Glutamatergic neuron (in vitro differentiated cells): ENCODE measurements at regions not wholly inside any gene's neighbourhood (a gene's known extent, or its start where the extent isn't known, plus 50 kb on each side); places are given as distances from the start of the nearest gene placed in this dataset.
"Not testable (repeated sequence)": the region's sequence is repeated elsewhere in the genome, so short reads cannot be mapped to it uniquely, and the experiment has no call there.

ENCODE experiments used
- DNase-seq: peaks from one replicate; pipeline ENCODE4 v3.0.0; 2022
- H3K27ac Mint-ChIP-seq: one replicate; pipeline ENCODE4 v1.8.0; 2020; ENCODE audit warnings: mild to moderate bottlenecking, mixed read lengths, inconsistent platforms; ENCODE audit not compliant: unreplicated experiment
- H3K27me3 Mint-ChIP-seq: one replicate; pipeline ENCODE4 v1.8.0; 2020; ENCODE audit warnings: mild to moderate bottlenecking, moderate library complexity, mixed read lengths, inconsistent platforms; ENCODE audit not compliant: unreplicated experiment
- H3K36me3 Mint-ChIP-seq: one replicate; pipeline ENCODE4 v1.8.0; 2020; ENCODE audit warnings: mild to moderate bottlenecking, mixed read lengths, inconsistent platforms; ENCODE audit not compliant: unreplicated experiment
- H3K4me1 Mint-ChIP-seq: one replicate; pipeline ENCODE4 v1.8.0; 2020; ENCODE audit warnings: mild to moderate bottlenecking, low read depth, mixed read lengths, inconsistent platforms; ENCODE audit not compliant: unreplicated experiment
- H3K4me3 Mint-ChIP-seq: one replicate; pipeline ENCODE4 v1.8.0; 2020; ENCODE audit warnings: mild to moderate bottlenecking, mixed read lengths, inconsistent platforms; ENCODE audit not compliant: unreplicated experiment
- H3K9me3 Mint-ChIP-seq: one replicate; pipeline ENCODE4 v1.8.0; 2020; ENCODE audit warnings: mild to moderate bottlenecking, moderate library complexity, mixed read lengths, inconsistent platforms; ENCODE audit not compliant: unreplicated experiment
- TF ChIP-seq, protein P1 (sequence below): fragments of 200-600 bp; sonication (generic); IDR thresholded peaks from one replicate; pipeline ENCODE4 v1.5.0; 2021; ENCODE audit not compliant: partially characterized antibody, unreplicated experiment

DNA sequence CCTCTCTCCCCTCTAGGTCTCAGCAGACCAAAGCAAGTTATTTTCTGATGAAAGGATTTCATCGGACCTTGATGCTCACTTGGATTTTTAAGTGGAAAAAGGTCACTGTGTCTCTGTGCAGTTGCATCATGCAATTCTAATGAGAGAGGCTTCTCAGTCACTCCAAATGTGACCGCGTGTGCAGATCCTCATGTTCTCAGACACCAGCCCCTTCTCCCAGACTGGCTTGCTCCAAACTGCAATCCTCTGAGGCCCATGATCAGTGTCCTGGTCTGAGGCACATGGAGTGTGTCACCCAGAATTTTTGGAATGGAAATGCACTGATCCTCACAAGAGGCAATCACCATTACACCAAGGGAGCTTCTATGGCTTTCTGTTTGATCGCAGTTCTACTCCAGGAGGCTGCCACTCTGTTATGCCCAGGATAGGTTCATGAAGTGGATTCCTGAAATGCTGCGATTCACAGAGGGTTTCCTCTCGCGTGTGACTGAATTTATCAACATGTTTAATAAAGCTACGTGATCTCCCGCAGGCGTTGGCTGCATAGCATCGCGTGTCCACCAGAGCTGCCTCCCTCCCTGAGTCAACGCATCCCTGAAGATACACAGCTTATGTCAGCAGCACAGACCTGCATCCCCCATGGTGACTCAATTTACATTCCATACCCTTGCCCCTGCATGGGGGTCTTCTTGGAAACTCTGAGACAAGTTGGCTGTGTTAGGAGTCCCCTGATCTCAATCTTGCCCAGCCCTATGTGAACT, 544.6 kb upstream of the B3GAT1 start:
- H3K4me3 Mint-ChIP-seq, result no peak overlapping the region
- peaks cover 8% of the 10 kb centered on the region for H3K9me3 Mint-ChIP-seq
- no peaks in the 10 kb centered on the region for H3K4me1 Mint-ChIP-seq

DNA sequence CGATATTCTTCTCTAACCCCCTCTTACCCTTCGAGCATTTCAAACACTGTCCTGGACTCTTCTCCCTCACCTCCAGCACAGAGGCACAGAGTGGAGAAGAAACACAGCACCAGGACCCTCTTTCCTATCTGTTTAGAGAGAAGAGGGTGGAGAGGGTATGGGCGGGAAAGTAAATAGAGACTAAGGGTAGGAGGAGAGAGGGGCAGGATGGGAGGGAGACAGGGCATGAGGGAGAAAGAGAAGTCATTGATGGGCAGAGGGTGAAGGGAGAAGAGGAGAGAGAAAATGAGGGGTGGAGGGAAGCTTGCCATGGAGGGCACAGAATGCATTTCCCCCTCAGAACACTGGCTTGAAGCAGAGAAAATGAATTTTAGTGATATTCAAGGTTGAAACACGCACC, 543.9 kb upstream of the B3GAT1 start:
- H3K4me1 Mint-ChIP-seq, DNase-seq, H3K4me3 Mint-ChIP-seq, H3K27ac Mint-ChIP-seq, H3K36me3 Mint-ChIP-seq, H3K9me3 Mint-ChIP-seq, H3K27me3 Mint-ChIP-seq: not testable (repeated sequence)

More for the DNA sequence above, 544.6 kb upstream of the B3GAT1 start:
- Mint-ChIP-seq H3K27ac (no peak overlapping the region), H3K36me3 (no peaks in the 10 kb centered on the region), H3K27me3 (peaks cover 6% of the 10 kb centered on the region)
- no peak for DNase-seq
- TF ChIP-seq, protein P1, sequence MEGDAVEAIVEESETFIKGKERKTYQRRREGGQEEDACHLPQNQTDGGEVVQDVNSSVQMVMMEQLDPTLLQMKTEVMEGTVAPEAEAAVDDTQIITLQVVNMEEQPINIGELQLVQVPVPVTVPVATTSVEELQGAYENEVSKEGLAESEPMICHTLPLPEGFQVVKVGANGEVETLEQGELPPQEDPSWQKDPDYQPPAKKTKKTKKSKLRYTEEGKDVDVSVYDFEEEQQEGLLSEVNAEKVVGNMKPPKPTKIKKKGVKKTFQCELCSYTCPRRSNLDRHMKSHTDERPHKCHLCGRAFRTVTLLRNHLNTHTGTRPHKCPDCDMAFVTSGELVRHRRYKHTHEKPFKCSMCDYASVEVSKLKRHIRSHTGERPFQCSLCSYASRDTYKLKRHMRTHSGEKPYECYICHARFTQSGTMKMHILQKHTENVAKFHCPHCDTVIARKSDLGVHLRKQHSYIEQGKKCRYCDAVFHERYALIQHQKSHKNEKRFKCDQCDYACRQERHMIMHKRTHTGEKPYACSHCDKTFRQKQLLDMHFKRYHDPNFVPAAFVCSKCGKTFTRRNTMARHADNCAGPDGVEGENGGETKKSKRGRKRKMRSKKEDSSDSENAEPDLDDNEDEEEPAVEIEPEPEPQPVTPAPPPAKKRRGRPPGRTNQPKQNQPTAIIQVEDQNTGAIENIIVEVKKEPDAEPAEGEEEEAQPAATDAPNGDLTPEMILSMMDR, result no peak

DNA sequence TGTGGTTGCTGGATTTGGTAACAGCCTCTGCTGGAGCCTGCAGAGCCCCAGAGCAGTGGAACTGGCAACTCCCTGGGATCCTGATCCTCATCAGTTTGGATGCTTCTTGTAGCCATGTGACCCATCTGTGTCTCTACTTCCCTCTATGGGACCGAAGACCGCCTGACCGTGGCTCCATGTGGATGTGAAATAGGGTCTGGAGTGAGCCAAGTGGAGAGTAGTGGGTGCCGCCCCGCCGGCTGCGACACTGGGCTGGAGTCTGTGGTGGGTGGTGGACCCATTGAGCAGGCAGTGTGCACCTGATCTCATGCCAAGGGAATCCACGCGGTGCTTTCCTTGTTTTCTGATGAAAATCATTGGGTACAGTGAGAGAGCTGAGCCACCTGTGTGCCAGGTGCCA, 543.2 kb upstream of the B3GAT1 start:
- Mint-ChIP-seq H3K27me3 (peaks cover 3% of the 10 kb centered on the region), H3K9me3 (peaks cover 4% of the 10 kb centered on the region), H3K36me3 (no peaks in the 10 kb centered on the region), H3K27ac (no peak overlapping the region), H3K4me1 (no peaks in the 10 kb centered on the region), H3K4me3 (no peak overlapping the region)
- TF ChIP-seq, protein P1, result no peak
- no peak for DNase-seq

DNA sequence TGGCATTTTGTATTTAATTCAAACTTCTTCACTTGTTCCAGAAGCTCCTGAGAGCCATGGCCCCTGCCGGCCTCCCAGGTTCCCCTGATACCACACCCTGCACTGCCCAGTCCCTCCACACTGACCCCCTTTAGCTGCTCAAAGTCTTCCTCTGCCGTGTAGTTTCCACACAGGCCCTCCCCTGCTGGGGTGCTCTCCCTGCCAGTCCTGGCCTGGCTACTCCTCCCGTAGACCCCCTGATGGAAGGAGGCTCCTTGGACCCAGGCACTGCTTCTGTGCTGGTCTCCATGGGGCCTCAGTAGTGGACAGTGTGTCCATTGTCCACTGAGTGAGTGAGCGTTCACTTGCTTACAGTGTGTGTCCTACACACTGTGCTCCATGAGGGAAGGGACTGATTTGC, 542.4 kb upstream of the B3GAT1 start:
- DNase-seq, H3K4me1 Mint-ChIP-seq, H3K27me3 Mint-ChIP-seq, H3K4me3 Mint-ChIP-seq, H3K9me3 Mint-ChIP-seq, H3K27ac Mint-ChIP-seq, H3K36me3 Mint-ChIP-seq: not testable (repeated sequence)

DNA sequence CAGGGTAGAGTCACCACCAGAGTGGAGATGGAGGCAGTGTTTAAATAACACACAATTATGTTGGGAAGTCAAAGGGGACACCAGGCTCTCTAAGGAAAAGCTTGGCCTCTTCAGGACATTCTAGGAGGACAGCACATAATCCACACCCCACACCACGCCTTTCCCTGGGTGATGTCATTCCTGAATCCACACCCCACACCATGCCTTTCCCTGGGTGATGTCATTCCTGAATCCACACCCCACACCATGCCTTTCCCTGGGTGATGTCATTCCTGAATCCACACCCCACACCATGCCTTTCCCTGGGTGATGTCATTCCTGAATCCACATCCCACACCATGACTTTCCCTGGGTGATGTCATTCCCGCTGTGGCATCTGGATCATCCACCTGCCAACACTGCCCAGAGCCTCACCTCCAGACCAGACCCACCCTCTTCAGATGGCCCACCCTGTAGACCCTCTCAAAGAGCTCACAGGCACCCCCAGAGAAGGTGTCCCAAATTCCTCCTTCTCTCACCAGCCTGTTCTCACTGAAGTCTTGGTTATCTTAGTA, 541.5 kb upstream of the B3GAT1 start:
- DNase-seq, H3K27me3 Mint-ChIP-seq, H3K4me3 Mint-ChIP-seq, H3K36me3 Mint-ChIP-seq, H3K27ac Mint-ChIP-seq, H3K9me3 Mint-ChIP-seq, H3K4me1 Mint-ChIP-seq: not testable (repeated sequence)

DNA sequence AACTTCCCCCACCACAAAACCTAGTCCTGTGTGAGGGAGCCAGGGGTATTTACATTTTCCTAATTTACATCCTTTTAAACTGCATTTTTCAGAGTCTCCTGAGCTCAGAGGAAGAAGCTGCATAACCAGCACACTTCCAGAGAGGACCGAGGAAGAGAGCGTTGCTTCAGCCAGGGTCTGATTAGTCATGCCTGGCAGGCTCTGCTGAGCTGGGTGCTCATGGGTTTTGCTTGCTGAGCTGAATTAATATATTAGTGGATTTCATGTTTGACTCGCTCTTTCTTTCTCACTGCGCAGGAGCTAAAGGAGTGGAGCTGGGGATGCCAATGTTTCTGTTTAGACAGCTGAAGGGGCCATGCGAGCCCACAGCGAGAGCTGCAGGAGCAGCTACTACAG, 539.3 kb upstream of the B3GAT1 start:
- no peaks in the 10 kb centered on the region for H3K36me3 Mint-ChIP-seq
- H3K4me3 Mint-ChIP-seq, result no peak overlapping the region
- H3K9me3 Mint-ChIP-seq, result peaks cover 4% of the 10 kb centered on the region
- peaks cover 7% of the 10 kb centered on the region for H3K4me1 Mint-ChIP-seq
- H3K27me3 Mint-ChIP-seq, result peaks cover 3% of the 10 kb centered on the region
- TF ChIP-seq, protein P1, result no peak
- H3K27ac Mint-ChIP-seq, result no peak overlapping the region
- no peak for DNase-seq
